ENCODE measurements at regions not wholly inside any gene's neighbourhood (a gene's known extent, or its start where the extent isn't known, plus 50 kb on each side); places are given as distances from the start of the nearest gene placed in this dataset.

- TF ChIP-seq POLR2A (IDR thresholded peaks at IDR 0.05) (no peak), POLR2AphosphoS5 (IDR thresholded peaks at IDR 0.05; ENCODE audit: insufficient read depth in 1 of 2, low read depth in 1 of 2) (no peak), CTCF (IDR thresholded peaks at IDR 0.05) (no peak)
Measured at GRCh38 chr10:55630491-55631056, 730.5 kb downstream of the ZWINT start.

Measured in vagina (tissue), 2 donors.